HepG2 (cell line): ENCODE measurements at regions not wholly inside any gene's neighbourhood (a gene's known extent, or its start where the extent isn't known, plus 50 kb on each side); places are given as distances from the start of the nearest gene placed in this dataset.

ENCODE experiments used
- ARID5B ChIP-seq: IDR thresholded peaks from 2 replicates; pipeline ENCODE4 v1.4.0; 2020; ENCODE audit warnings: mild to moderate bottlenecking, missing genetic modification reagents
- ATF5 ChIP-seq: sonication (generic); formaldehyde crosslinking; IDR thresholded peaks from 2 replicates; pipeline ENCODE4 v1.4.0; 2020; ENCODE audit warnings: mild to moderate bottlenecking, low read depth, missing genetic modification reagents
- HOXA3 ChIP-seq: sonication (generic); formaldehyde crosslinking; IDR thresholded peaks from 2 replicates; pipeline ENCODE4 v1.5.0; 2020; ENCODE audit warnings: missing genetic modification reagents
- HOXD1 ChIP-seq: sonication (generic); formaldehyde crosslinking; IDR thresholded peaks from 2 replicates; pipeline ENCODE4 v1.5.0; 2020; ENCODE audit warnings: missing genetic modification reagents
- ISX ChIP-seq: sonication (generic); formaldehyde crosslinking; conservative IDR thresholded peaks from 2 replicates; pipeline ENCODE4 v1.5.0; 2020; ENCODE audit warnings: missing genetic modification reagents
- KAT7 ChIP-seq: IDR thresholded peaks from 2 replicates; pipeline ENCODE4 v1.6.1; 2018; ENCODE audit warnings: borderline replicate concordance, missing compliant biosample characterization
- MATR3 ChIP-seq: sonication (generic); formaldehyde crosslinking; IDR thresholded peaks from 2 replicates; pipeline ENCODE4 v1.4.0; 2020; ENCODE audit warnings: missing genetic modification reagents
- MBNL3 ChIP-seq: fragments of 250-450 bp; sonication (Bioruptor Pico); conservative IDR thresholded peaks from 2 replicates; pipeline ENCODE4 v1.8.0; 2022; ENCODE audit warnings: mild to moderate bottlenecking, inconsistent platforms
- MTA1 ChIP-seq: sonication (generic); formaldehyde crosslinking; IDR thresholded peaks from 2 replicates; pipeline ENCODE4 v1.4.0; 2020; ENCODE audit warnings: missing genetic modification reagents, mild to moderate bottlenecking, borderline replicate concordance
- NCOA1 ChIP-seq: sonication (generic); formaldehyde crosslinking; IDR thresholded peaks from 2 replicates; pipeline ENCODE4 v1.9.0; 2021; ENCODE audit warnings: missing genetic modification reagents
- PHF8 ChIP-seq: sonication (generic); formaldehyde crosslinking; IDR thresholded peaks from 2 replicates; pipeline ENCODE4 v1.5.0; 2020; ENCODE audit warnings: missing genetic modification reagents
- PRMT3 ChIP-seq: sonication (generic); formaldehyde crosslinking; IDR thresholded peaks from 2 replicates; pipeline ENCODE4 v1.8.1; 2022; ENCODE audit warnings: low read depth, mild to moderate bottlenecking, moderate library complexity, missing genetic modification reagents, borderline replicate concordance
- RCOR2 ChIP-seq: IDR thresholded peaks from 2 replicates; pipeline ENCODE4 v1.6.1; 2016; ENCODE audit warnings: missing biosample characterization, missing genetic modification reagents
- RFX1 ChIP-seq: fragments of 450-650 bp; IDR thresholded peaks from 2 replicates; pipeline ENCODE4 v1.6.1; 2017
- RFX3 ChIP-seq: IDR thresholded peaks from 2 replicates; pipeline ENCODE4 v1.6.1; 2016; ENCODE audit warnings: missing biosample characterization, missing genetic modification reagents
- SRSF1 ChIP-seq: fragments of 200-400 bp; formaldehyde crosslinking; optimal IDR thresholded peaks from 2 replicates; pipeline ENCODE3; 2017; ENCODE audit warnings: mild to moderate bottlenecking, low read depth, low read length, moderate library complexity
- TCF12 ChIP-seq, 2 experiments: fragments of 450-650 bp in 1 of 2; sonication (generic) in 1 of 2; formaldehyde crosslinking in 1 of 2; IDR thresholded peaks; 2 replicates each; pipeline versions ENCODE4 v1.6.1 to v1.8.0; 2017 to 2022; ENCODE audit warnings: antibody characterized with exemption in 1 of 2, mild to moderate bottlenecking in 1 of 2, missing genetic modification reagents in 1 of 2, moderate library complexity in 1 of 2
- ZFP91 ChIP-seq: sonication (generic); formaldehyde crosslinking; IDR thresholded peaks from 2 replicates; pipeline ENCODE4 v1.9.0; 2022; ENCODE audit warnings: missing genetic modification reagents, mild to moderate bottlenecking, borderline replicate concordance
- ZKSCAN5 ChIP-seq: sonication (generic); formaldehyde crosslinking; IDR thresholded peaks from 2 replicates; pipeline ENCODE4 v1.5.1; 2020; ENCODE audit warnings: mild to moderate bottlenecking, missing genetic modification reagents
- ZNF362 ChIP-seq: sonication (generic); formaldehyde crosslinking; IDR thresholded peaks from 2 replicates; pipeline ENCODE4 v1.4.0; 2020; ENCODE audit warnings: missing genetic modification reagents, mild to moderate bottlenecking, borderline replicate concordance
- ZNF530 ChIP-seq: sonication (generic); formaldehyde crosslinking; IDR thresholded peaks from 2 replicates; pipeline ENCODE4 v1.5.0; 2020; ENCODE audit warnings: low read depth, mild to moderate bottlenecking, missing genetic modification reagents
- ZNF7 ChIP-seq: IDR thresholded peaks from 2 replicates; pipeline ENCODE4 v1.6.1; 2016; ENCODE audit warnings: missing biosample characterization, missing genetic modification reagents
- ZNF841 ChIP-seq: sonication (generic); formaldehyde crosslinking; IDR thresholded peaks from 2 replicates; pipeline ENCODE4 v1.8.1; 2023; ENCODE audit warnings: missing genetic modification reagents, borderline replicate concordance

- TF ChIP-seq ATF5 (CRISPR knock-in tag) (no peak), HOXA3 (CRISPR knock-in tag) (peak; percentile 68; the same call in 1 of the 2 replicates), RCOR2 (peak; percentile 93), MTA1 (CRISPR knock-in tag) (no peak), PHF8 (CRISPR knock-in tag) (peak; percentile 49), TCF12 (IDR thresholded peaks at IDR 0.05) (no peak), TCF12 (CRISPR knock-in tag; IDR thresholded peaks at IDR 0.05) (0 out of 2 replicates have a peak, but pooled peaks have one; percentile 57), NCOA1 (CRISPR knock-in tag) (no peak), ARID5B (CRISPR knock-in tag) (peak; percentile 97), ZKSCAN5 (CRISPR knock-in tag) (no peak), ZFP91 (peak; percentile 2; the same call in 1 of the 2 replicates), MATR3 (CRISPR knock-in tag) (no peak), ISX (CRISPR knock-in tag) (no peak), RFX1 (peak; percentile 20; the same call in 1 of the 2 replicates), SRSF1 (no peak), ZNF841 (CRISPR knock-in tag) (no peak), KAT7 (CRISPR knock-in tag) (no peak), MBNL3 (CRISPR knock-in tag) (no peak), PRMT3 (no peak), ZNF362 (CRISPR knock-in tag) (peak; percentile 14; the same call in 1 of the 2 replicates), ZNF7 (no peak), RFX3 (CRISPR knock-in tag) (no peak), HOXD1 (CRISPR knock-in tag) (peak; percentile 53; the same call in 1 of the 2 replicates), ZNF530 (no peak)
These were observed 179.4 kb upstream of the ARL4C start (continued) for GRCh38 chr2:234676109-234676782.
